ENCODE measurements at regions not wholly inside any gene's neighbourhood (a gene's known extent, or its start where the extent isn't known, plus 50 kb on each side); places are given as distances from the start of the nearest gene placed in this dataset.

DNA sequence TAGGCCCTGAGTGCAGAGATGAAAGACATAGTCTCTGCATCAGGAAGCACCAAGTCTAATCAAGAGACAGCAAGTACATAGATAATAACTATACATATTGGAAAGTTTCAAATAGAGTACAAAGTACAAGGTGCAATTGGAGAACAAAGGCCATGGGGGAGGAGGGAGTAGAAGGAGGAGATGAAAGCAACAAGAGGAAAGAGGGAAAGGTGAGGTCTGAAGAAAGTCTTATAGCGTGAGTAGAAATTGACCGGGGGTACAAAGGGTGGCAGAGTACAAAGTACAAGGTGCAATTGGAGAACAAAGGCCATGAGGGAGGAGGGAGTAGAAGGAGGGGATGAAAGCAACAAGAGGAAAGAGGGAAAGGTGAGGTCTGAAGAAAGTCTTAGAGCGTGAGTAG is 244.2 kb upstream of the JUN start:
- Mint-ChIP-seq H3K4me1 (peaks cover 12% of the 10 kb centered on the region), H3K27me3 (no peaks in the 10 kb centered on the region), H3K27ac (no peak overlapping the region), H3K9me3 (no peaks in the 10 kb centered on the region), H3K36me3 (no peaks in the 10 kb centered on the region), H3K4me3 (no peak overlapping the region)
- DNase-seq: no peak

DNA sequence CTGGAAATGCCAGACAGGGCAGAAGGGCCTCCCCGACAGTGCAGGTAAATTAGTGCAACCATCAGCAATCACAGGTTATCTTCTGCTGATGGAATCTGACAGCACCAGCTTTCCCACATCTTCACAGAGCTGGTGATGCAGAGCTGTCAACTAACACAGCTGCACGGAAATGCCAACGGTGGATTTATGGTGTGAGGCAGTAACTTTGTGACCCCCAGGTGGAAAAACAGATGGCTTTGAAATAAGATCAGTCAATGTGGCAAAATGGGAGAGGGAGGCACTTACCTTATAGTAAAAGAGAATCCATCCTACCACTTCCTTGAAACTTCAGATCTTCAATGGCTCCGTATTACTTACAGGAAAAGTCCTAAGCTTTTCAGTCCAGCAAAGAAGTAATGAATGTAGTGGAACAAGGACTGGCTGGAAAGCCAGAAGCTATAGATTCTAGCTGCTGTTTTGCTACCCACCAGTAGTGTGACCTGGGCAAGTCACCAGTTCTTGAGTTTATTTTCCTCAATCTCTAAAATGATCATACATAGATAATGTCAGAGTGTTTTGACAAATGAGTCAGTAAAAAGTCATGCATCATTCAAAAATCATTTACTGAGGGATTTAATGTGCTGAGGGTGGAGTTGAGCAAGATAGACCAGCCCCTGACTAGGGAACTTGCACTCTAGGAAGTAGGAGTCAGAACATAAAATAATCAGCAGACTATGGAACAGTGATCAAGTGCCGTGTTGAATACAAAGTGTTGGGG is 245.7 kb upstream of the JUN start:
- no peak for DNase-seq
- Mint-ChIP-seq H3K36me3 (no peaks in the 10 kb centered on the region), H3K4me3 (no peak overlapping the region), H3K4me1 (peaks cover 12% of the 10 kb centered on the region), H3K9me3 (no peaks in the 10 kb centered on the region), H3K27ac (no peak overlapping the region), H3K27me3 (no peaks in the 10 kb centered on the region)

DNA sequence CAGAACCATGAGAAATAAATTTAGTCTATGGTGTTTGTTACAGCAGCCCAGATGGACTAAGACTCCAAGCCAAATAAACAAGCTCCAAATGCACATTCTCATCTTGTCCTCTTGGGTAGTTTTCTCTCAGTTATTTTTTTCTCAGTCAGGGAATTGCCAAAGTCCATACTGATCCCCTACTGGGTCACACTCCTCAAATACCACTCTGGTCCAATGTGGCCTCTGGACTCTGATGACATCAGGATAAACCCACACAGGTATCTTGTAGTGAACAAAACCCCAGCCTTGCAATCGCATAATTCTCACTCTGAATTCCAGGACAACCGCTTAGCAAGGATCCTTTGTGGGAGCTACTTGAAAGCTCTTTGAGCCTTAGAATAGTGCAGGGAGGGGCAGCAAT is 248.4 kb upstream of the JUN start:
- H3K4me1 Mint-ChIP-seq: no peaks in the 10 kb centered on the region
- H3K27ac Mint-ChIP-seq: no peak overlapping the region
- no peak for DNase-seq
- no peaks in the 10 kb centered on the region for H3K36me3 Mint-ChIP-seq
- H3K4me3 Mint-ChIP-seq: no peak overlapping the region
- no peaks in the 10 kb centered on the region for H3K9me3 Mint-ChIP-seq
- no peaks in the 10 kb centered on the region for H3K27me3 Mint-ChIP-seq

DNA sequence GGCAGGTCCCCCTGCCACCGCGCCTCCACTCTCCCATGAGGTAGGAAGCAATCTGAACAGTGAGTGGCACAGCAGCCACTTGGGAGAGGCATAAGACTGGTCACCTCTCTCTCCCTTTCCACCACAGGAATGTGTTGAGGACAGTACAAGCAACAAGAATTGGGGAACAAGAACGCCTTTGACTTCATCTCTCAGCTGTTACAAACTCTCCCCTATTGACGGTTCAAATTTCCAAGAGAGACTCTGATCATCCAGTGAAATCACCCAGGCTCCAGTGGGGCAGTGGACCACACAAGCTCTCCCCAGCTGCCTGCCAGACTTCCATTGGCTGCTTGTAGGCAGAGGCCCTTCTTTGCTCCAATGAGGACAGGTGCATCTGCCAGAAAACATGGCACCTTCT is 249.9 kb upstream of the JUN start:
- no peak overlapping the region for H3K4me3 Mint-ChIP-seq
- H3K36me3 Mint-ChIP-seq: no peaks in the 10 kb centered on the region
- no peak for DNase-seq
- no peaks in the 10 kb centered on the region for H3K27me3 Mint-ChIP-seq
- no peaks in the 10 kb centered on the region for H3K9me3 Mint-ChIP-seq
- H3K27ac Mint-ChIP-seq: no peak overlapping the region
- no peaks in the 10 kb centered on the region for H3K4me1 Mint-ChIP-seq

DNA sequence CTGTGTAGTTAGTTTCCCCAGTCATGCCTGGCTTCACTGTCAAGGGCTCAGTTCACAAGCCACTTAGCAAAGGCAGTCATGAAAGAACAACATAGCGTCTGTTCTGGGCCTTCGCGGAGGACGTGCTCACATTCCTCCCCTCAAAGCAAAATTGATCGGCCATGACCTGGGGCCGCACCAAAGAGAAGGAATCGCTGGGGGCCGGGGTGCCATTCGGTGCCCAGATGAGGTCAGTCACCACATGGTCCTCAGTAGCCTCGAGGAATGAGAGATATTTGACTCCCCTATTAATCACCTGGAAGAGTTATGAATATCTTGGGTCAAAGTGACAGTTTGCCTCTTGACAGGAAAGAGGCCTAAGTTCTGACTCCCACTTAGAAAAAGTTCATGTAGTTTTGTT is 251.1 kb upstream of the JUN start:
- no peaks in the 10 kb centered on the region for H3K9me3 Mint-ChIP-seq
- no peak for DNase-seq
- no peaks in the 10 kb centered on the region for H3K27me3 Mint-ChIP-seq
- no peak overlapping the region for H3K4me3 Mint-ChIP-seq
- no peak overlapping the region for H3K27ac Mint-ChIP-seq
- H3K36me3 Mint-ChIP-seq: no peaks in the 10 kb centered on the region
- H3K4me1 Mint-ChIP-seq: no peaks in the 10 kb centered on the region

DNA sequence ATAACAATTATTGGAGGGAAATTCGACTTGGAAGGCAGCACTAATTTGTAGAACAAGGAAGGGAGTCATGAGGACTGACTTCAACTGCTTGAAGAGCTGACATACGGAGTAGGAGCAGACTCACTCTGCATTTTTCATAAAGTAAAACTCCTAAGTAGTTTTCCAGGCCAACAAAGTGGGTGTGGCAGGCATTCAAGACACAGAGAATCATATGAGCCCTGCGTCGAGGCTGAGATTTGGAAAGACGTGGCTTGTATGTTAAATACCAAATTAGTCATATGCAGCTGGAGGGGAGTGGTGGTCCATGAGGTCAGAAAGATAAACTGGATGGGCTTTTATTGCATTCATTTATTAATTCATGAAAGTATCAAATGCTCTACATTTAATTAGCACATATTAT is 255.7 kb upstream of the JUN start:
- DNase-seq: no peak
- Mint-ChIP-seq H3K27ac (no peak overlapping the region), H3K4me3 (no peak overlapping the region), H3K27me3 (no peaks in the 10 kb centered on the region), H3K36me3 (no peaks in the 10 kb centered on the region), H3K4me1 (peaks cover 3% of the 10 kb centered on the region), H3K9me3 (no peaks in the 10 kb centered on the region)

DNA sequence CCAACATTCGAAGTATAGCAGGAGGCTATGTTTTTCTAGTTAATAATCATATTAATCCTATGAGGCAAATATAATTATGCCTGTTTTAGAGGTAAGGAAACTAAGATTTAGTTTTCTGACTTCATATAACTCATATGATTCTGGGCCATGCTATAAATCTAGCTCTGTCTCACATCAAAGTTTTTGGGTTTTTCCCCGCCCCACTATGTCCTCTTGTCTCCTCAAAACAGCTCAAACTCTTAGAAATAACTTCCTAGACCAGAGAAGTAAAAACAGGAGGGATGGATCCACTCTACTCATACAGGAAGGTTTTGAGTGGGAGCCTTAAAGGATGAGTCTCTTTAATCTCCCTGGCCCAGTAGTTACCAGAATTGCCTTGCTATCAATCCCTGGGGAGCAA is 256.4 kb upstream of the FGGY start:
- DNase-seq: no peak
- H3K27me3 Mint-ChIP-seq: no peaks in the 10 kb centered on the region
- peaks cover 11% of the 10 kb centered on the region for H3K4me1 Mint-ChIP-seq
- peaks cover 3% of the 10 kb centered on the region for H3K36me3 Mint-ChIP-seq
- no peak overlapping the region for H3K27ac Mint-ChIP-seq
- H3K4me3 Mint-ChIP-seq: no peak overlapping the region
- H3K9me3 Mint-ChIP-seq: peaks cover 5% of the 10 kb centered on the region

DNA sequence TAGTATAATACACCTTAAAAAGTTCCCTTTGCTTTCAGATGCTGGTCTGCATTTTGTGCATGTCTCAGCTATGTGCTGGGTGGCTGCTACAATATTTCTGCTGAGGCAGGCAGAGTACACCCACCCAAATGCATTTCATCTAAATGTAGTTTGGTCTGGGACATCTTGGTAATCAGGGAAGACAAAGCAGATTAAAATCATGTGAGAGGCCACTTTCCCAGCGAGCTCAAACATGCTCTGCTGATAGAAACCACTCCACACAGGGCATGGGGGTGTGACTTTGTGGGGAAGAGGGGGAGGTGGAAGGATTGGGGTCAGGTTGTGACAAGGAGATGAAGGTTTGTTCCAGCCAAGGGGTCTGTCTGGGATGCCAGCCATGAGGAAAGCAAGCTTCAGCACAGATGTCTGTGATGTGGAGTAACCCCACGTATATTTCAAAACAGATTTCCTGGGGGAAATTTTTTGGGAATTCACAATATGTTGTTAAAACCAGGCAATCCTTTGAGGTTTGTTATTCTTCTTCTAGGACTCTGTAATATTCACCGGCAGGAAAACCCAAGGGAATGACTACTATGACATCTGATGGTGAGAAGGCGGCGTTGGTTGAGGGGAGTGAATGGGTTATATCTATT is 255.1 kb upstream of the FGGY start:
- Mint-ChIP-seq H3K9me3 (peaks cover 6% of the 10 kb centered on the region), H3K27me3 (no peaks in the 10 kb centered on the region), H3K4me1 (peaks cover 23% of the 10 kb centered on the region), H3K36me3 (peaks cover 8% of the 10 kb centered on the region), H3K4me3 (no peak overlapping the region), H3K27ac (no peak overlapping the region)
- DNase-seq: no peak

DNA sequence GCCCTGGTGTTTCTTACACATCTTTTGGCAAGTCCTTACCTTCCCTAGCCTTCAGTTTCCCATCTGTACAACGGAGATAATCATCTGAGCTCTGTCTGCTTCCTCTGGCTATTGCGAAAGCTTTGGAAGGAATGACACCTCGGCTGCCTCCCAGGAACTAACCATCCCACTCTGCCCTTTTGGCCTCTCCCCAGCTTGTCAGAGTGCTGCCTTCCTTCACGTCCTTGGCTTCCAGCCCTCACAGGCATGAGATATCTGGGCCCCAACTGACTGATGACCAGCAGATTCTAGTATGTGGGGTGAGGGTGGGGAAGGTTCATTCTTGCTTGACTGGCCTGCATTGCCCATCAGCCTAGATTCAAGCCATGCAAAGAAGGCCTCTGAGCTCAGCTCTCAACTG is 253.1 kb upstream of the FGGY start:
- Mint-ChIP-seq H3K27me3 (no peaks in the 10 kb centered on the region), H3K4me3 (no peak overlapping the region), H3K36me3 (peaks cover 8% of the 10 kb centered on the region), H3K9me3 (peaks cover 6% of the 10 kb centered on the region), H3K4me1 (peaks cover 32% of the 10 kb centered on the region), H3K27ac (no peak overlapping the region)
- DNase-seq: no peak

DNA sequence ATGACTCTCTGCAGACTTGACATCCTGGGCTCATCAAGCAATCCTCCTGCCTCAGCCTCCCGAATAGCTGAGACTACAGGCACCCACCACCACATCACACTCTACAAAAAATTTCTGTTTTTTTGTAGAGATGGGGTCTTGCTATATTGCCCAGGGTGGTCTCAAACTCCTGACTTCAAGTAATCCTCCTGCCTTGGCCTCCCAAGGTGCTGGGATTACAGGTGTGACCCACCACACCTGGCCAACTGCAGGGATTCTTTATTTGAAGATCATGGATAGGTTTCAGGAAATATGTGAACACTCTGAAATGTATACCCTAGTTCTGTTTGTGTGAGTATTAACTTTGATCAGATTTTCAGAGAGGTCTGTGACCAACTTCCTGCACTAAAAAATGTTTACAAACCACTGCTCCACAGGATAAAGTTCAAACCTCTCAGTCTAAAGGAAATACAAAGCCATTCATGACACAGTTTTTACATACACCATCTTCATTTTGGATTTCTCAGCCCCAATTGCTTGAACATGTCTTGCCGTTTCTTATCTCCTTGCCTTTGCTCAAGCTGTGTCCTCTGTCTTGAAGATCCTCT is 252.3 kb upstream of the FGGY start:
- Mint-ChIP-seq H3K9me3 (peaks cover 6% of the 10 kb centered on the region), H3K27ac (no peak overlapping the region), H3K27me3 (no peaks in the 10 kb centered on the region), H3K36me3 (peaks cover 8% of the 10 kb centered on the region), H3K4me1 (peaks cover 32% of the 10 kb centered on the region), H3K4me3 (no peak overlapping the region)
- no peak for DNase-seq

DNA sequence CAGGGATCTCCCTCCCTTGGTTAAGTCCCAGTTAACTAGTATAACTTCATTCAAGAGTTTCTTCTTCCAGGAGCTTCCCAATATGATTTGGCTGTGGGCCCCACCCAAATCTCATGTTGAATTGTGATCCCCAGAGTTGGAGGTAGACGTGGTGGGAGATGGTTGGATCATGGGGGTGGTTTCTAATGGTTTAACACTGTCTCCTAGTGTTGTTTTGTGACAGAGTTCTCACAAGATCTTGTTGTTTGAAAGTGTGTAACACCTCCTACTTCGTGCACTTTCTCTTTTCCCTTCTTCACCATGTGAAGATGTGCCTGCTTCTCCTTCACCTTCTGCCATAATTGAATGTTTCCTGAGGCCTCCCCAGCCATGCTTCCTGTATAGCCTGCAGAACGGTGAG is 251.8 kb upstream of the FGGY start:
- Mint-ChIP-seq H3K36me3 (peaks cover 8% of the 10 kb centered on the region), H3K4me3 (no peak overlapping the region), H3K9me3 (peaks cover 6% of the 10 kb centered on the region), H3K27ac (no peak overlapping the region), H3K27me3 (no peaks in the 10 kb centered on the region), H3K4me1 (peaks cover 32% of the 10 kb centered on the region)
- no peak for DNase-seq

DNA sequence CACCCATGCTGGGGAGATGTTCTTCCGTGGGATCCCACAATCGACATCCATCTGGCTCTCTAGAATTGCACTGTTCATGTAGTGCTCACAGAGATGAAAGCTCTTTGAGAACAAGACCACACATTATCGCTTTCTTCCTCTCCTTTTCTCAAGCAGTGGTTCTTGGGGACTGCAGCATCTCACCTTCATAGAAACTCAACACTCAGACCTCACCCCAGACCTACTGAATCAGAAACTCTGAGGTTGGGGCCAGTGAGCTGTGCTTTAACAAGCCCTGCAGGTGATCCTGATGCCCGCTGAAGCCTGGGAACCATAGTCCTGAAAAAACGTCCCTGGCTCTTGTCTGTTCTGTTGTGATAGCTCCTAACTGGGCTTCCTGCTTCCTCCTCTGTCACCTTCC is 251.3 kb upstream of the FGGY start:
- H3K4me1 Mint-ChIP-seq: peaks cover 32% of the 10 kb centered on the region
- peaks cover 8% of the 10 kb centered on the region for H3K36me3 Mint-ChIP-seq
- no peak for DNase-seq

DNA sequence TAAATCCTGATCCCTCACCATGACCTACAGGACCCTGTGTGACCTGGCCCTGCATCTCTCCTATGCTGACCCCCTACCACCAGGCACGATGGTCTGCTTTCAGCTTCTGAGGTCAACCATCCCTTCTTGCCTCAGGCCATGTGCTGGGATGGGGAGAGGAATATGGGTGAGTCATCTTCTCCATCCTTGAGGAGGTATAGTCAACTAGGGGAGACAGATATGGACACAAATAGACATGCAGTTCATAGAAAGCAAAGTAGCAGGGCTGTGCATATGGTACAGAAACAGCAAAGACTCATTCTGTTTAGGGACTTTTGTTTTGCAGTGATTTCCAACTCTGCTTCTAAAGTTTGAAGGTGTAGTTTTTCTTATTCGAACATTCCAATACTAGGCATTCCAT is 250.8 kb upstream of the FGGY start:
- Mint-ChIP-seq H3K27me3 (no peaks in the 10 kb centered on the region), H3K4me3 (no peak overlapping the region), H3K4me1 (peaks cover 32% of the 10 kb centered on the region), H3K9me3 (peaks cover 6% of the 10 kb centered on the region), H3K27ac (peak overlapping the region; percentile 44), H3K36me3 (peaks cover 8% of the 10 kb centered on the region)
- no peak for DNase-seq

More for the DNA sequence above, 251.3 kb upstream of the FGGY start:
- Mint-ChIP-seq H3K27me3 (no peaks in the 10 kb centered on the region), H3K4me3 (no peak overlapping the region), H3K27ac (no peak overlapping the region), H3K9me3 (peaks cover 6% of the 10 kb centered on the region)

DNA sequence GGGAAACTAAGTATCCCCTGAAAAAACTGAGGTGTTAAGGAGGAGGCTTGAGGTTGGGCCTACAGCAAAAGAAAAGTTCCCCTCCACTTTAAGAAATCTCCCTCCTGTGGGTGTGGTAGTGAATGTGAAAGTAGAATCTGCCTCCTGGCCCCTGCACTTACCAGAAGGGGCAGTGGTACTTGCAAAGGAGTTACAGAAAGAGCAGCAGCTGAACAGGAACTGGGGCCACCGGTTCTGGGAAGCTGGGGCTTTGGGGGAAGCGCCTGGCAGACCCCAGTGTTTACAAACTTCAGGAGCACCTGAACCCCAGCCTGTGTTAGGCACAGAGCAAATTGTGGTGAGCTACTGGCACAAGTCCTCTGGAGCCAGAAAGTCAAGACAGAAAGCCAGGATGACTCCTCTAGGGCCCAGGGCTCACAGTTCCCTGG is 250.2 kb upstream of the FGGY start:
- peak overlapping the region; percentile 84 for H3K27ac Mint-ChIP-seq
- DNase-seq: peak; percentile 45
- peaks cover 6% of the 10 kb centered on the region for H3K9me3 Mint-ChIP-seq
- peaks cover 32% of the 10 kb centered on the region for H3K4me1 Mint-ChIP-seq
- peaks cover 8% of the 10 kb centered on the region for H3K36me3 Mint-ChIP-seq
- no peaks in the 10 kb centered on the region for H3K27me3 Mint-ChIP-seq
- peak overlapping the region; percentile 15 for H3K4me3 Mint-ChIP-seq

DNA sequence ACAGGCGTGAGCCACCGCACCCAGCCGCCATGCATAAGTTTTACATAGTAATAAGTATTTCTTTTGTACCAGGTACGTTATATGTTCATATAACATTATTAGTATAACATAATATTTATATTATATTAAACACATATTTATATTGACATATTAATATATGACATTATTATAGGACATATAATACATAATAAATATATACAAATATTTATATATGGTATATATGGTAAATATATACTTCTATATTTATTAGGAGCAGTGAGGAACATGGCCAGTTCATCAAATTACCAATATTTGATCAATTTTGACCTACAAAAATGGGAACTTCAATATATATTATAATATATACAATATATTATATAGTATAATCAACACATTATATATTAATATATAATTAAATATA is 245.9 kb upstream of the FGGY start:
- no peak overlapping the region for H3K27ac Mint-ChIP-seq
- no peaks in the 10 kb centered on the region for H3K27me3 Mint-ChIP-seq
- no peak for DNase-seq
- peaks cover 2% of the 10 kb centered on the region for H3K36me3 Mint-ChIP-seq
- H3K9me3 Mint-ChIP-seq: no peaks in the 10 kb centered on the region
- no peak overlapping the region for H3K4me3 Mint-ChIP-seq
- H3K4me1 Mint-ChIP-seq: peaks cover 15% of the 10 kb centered on the region

DNA sequence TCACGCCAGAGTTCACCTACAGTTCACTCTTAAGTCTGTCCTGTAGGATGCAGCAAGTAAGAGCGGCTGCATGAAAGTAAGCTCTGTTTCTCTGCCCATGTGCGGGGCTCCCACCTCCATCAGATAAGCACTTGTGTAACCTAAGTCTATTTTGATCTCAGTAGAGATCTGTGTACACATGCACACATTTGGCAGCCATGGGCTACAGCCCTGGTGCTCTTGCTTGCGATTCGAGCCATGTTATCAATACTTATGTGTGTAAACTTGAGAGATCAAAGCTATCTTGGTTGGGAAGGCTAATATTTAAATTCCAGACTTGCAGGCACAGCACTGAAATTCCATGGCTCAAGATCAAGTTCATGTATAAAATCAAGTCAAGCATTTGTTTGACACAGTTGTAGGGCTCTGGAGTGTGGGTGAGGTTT is 244.7 kb upstream of the FGGY start:
- H3K27me3 Mint-ChIP-seq: no peaks in the 10 kb centered on the region
- no peak for DNase-seq
- no peak overlapping the region for H3K27ac Mint-ChIP-seq
- no peak overlapping the region for H3K4me3 Mint-ChIP-seq
- no peaks in the 10 kb centered on the region for H3K36me3 Mint-ChIP-seq
- H3K4me1 Mint-ChIP-seq: peaks cover 5% of the 10 kb centered on the region
- H3K9me3 Mint-ChIP-seq: no peaks in the 10 kb centered on the region
